Activated CD8-positive, alpha-beta memory T cell treated with anti-CD3 and anti-CD28 coated beads, Interleukin-2, amount 10 ng/mL, durations not matched to agents 7 days and 5 days (primary cell): ENCODE measurements at regions not wholly inside any gene's neighbourhood (a gene's known extent, or its start where the extent isn't known, plus 50 kb on each side); places are given as distances from the start of the nearest gene placed in this dataset.
"Not testable (repeated sequence)": the region's sequence is repeated elsewhere in the genome, so short reads cannot be mapped to it uniquely, and the experiment has no call there.

Experiments
- ATAC-seq: fragments of 150-1000 bp; cut with Tn5 transposase; one replicate; pipeline ENCODE4 v1.10.0; 2021; ENCODE audit warnings: moderate library complexity
- CTCF ChIA-PET: fragments of 350-600 bp; sonication (Branson Sonifier 250); formaldehyde crosslinking; loops from one replicate; lab custom pipeline; 2021; ENCODE audit warnings: antibody characterized with exemption; lab: Charles Lee
- DNase-seq: peaks from one replicate; pipeline ENCODE4 v3.0.0-alpha.2; 2020
- H3K27ac Mint-ChIP-seq: one replicate; pipeline ENCODE4 v1.8.0; 2021; ENCODE audit warnings: mild to moderate bottlenecking, mixed read lengths
- H3K27me3 Mint-ChIP-seq: one replicate; pipeline ENCODE4 v1.8.0; 2021; ENCODE audit warnings: mixed read lengths
- H3K36me3 Mint-ChIP-seq: one replicate; pipeline ENCODE4 v1.8.0; 2021; ENCODE audit warnings: mild to moderate bottlenecking, mixed read lengths
- H3K4me1 Mint-ChIP-seq: one replicate; pipeline ENCODE4 v1.8.0; 2021; ENCODE audit warnings: mixed read lengths
- H3K4me3 Mint-ChIP-seq: one replicate; pipeline ENCODE4 v1.8.0; 2021; ENCODE audit warnings: mild to moderate bottlenecking, moderate library complexity, mixed read lengths
- H3K9me3 Mint-ChIP-seq: one replicate; pipeline ENCODE4 v1.8.0; 2022; ENCODE audit warnings: low read depth, mixed read lengths

GRCh38 chr1:195722146-195722545, 886.1 kb downstream of the KCNT2 start:
- ATAC-seq, CTCF ChIA-PET, H3K27me3 Mint-ChIP-seq, H3K4me3 Mint-ChIP-seq, DNase-seq, H3K9me3 Mint-ChIP-seq, H3K36me3 Mint-ChIP-seq, H3K4me1 Mint-ChIP-seq, H3K27ac Mint-ChIP-seq: not testable (repeated sequence)

GRCh38 chr1:195721210-195721971, 886.8 kb downstream of the KCNT2 start:
- H3K4me3 Mint-ChIP-seq = no peak overlapping the region
- H3K9me3 Mint-ChIP-seq = no peaks in the 10 kb centered on the region
- no peaks in the 10 kb centered on the region for H3K4me1 Mint-ChIP-seq
- H3K36me3 Mint-ChIP-seq = no peaks in the 10 kb centered on the region
- no peak for ATAC-seq
- DNase-seq = no peak
- H3K27ac Mint-ChIP-seq = no peak overlapping the region
- CTCF ChIA-PET = no interaction called here
- H3K27me3 Mint-ChIP-seq = no peaks in the 10 kb centered on the region

GRCh38 chr1:195717651-195718050, 890.6 kb downstream of the KCNT2 start:
- no peak overlapping the region for H3K27ac Mint-ChIP-seq
- H3K27me3 Mint-ChIP-seq = no peaks in the 10 kb centered on the region
- ATAC-seq (no peak), DNase-seq (no peak)
- CTCF ChIA-PET = no interaction called here
- H3K36me3 Mint-ChIP-seq = no peaks in the 10 kb centered on the region
- no peaks in the 10 kb centered on the region for H3K9me3 Mint-ChIP-seq
- H3K4me1 Mint-ChIP-seq = no peaks in the 10 kb centered on the region
- no peak overlapping the region for H3K4me3 Mint-ChIP-seq

- H3K4me3 Mint-ChIP-seq = no peak overlapping the region
- no peaks in the 10 kb centered on the region for H3K27me3 Mint-ChIP-seq
- no peak overlapping the region for H3K27ac Mint-ChIP-seq
- H3K4me1 Mint-ChIP-seq = no peaks in the 10 kb centered on the region
- no peak for ATAC-seq
- DNase-seq = no peak
- H3K9me3 Mint-ChIP-seq = no peaks in the 10 kb centered on the region
- H3K36me3 Mint-ChIP-seq = no peaks in the 10 kb centered on the region
- CTCF ChIA-PET = no interaction called here
Observed at GRCh38 chr1:195715652-195716051, 892.6 kb downstream of the KCNT2 start.

GRCh38 chr1:195714248-195714647, 894.0 kb downstream of the KCNT2 start:
- ATAC-seq (no peak), DNase-seq (no peak)
- CTCF ChIA-PET = no interaction called here
- Mint-ChIP-seq H3K36me3 (no peaks in the 10 kb centered on the region), H3K27ac (no peak overlapping the region), H3K4me3 (no peak overlapping the region), H3K27me3 (no peaks in the 10 kb centered on the region), H3K9me3 (no peaks in the 10 kb centered on the region), H3K4me1 (no peaks in the 10 kb centered on the region)

- no peaks in the 10 kb centered on the region for H3K4me1 Mint-ChIP-seq
- DNase-seq = no peak
- CTCF ChIA-PET = no interaction called here
- H3K27ac Mint-ChIP-seq = no peak overlapping the region
- H3K4me3 Mint-ChIP-seq = no peak overlapping the region
- H3K27me3 Mint-ChIP-seq = no peaks in the 10 kb centered on the region
- no peak for ATAC-seq
- no peaks in the 10 kb centered on the region for H3K36me3 Mint-ChIP-seq
- H3K9me3 Mint-ChIP-seq = no peaks in the 10 kb centered on the region
Observed at GRCh38 chr1:195709821-195710220, 898.4 kb downstream of the KCNT2 start.

- Mint-ChIP-seq H3K4me1 (no peaks in the 10 kb centered on the region), H3K4me3 (no peak overlapping the region), H3K36me3 (no peaks in the 10 kb centered on the region), H3K9me3 (no peaks in the 10 kb centered on the region), H3K27me3 (no peaks in the 10 kb centered on the region), H3K27ac (no peak overlapping the region)
- ATAC-seq = no peak
- CTCF ChIA-PET = no interaction called here
- DNase-seq = no peak
Observed at GRCh38 chr1:195704028-195704427, 904.2 kb downstream of the KCNT2 start.

- ATAC-seq (no peak), DNase-seq (no peak)
- Mint-ChIP-seq H3K4me3 (no peak overlapping the region), H3K27me3 (no peaks in the 10 kb centered on the region), H3K27ac (no peak overlapping the region), H3K9me3 (no peaks in the 10 kb centered on the region), H3K36me3 (no peaks in the 10 kb centered on the region), H3K4me1 (no peaks in the 10 kb centered on the region)
- CTCF ChIA-PET = no interaction called here
Observed at GRCh38 chr1:195701149-195701548, 907.1 kb downstream of the KCNT2 start.

GRCh38 chr1:195697130-195697529, 911.1 kb downstream of the KCNT2 start:
- Mint-ChIP-seq H3K9me3 (no peaks in the 10 kb centered on the region), H3K4me3 (no peak overlapping the region), H3K27me3 (no peaks in the 10 kb centered on the region), H3K27ac (no peak overlapping the region), H3K4me1 (no peaks in the 10 kb centered on the region), H3K36me3 (no peaks in the 10 kb centered on the region)
- ATAC-seq = no peak
- CTCF ChIA-PET = no interaction called here
- DNase-seq = no peak

- ATAC-seq (no peak), DNase-seq (no peak)
- Mint-ChIP-seq H3K27me3 (no peaks in the 10 kb centered on the region), H3K4me1 (no peaks in the 10 kb centered on the region), H3K27ac (no peak overlapping the region), H3K9me3 (no peaks in the 10 kb centered on the region), H3K36me3 (no peaks in the 10 kb centered on the region), H3K4me3 (no peak overlapping the region)
- CTCF ChIA-PET = no interaction called here
Observed at GRCh38 chr1:195686764-195687163, 921.5 kb downstream of the KCNT2 start.

- Mint-ChIP-seq H3K36me3 (no peaks in the 10 kb centered on the region), H3K27ac (no peak overlapping the region), H3K4me1 (no peaks in the 10 kb centered on the region), H3K27me3 (no peaks in the 10 kb centered on the region), H3K4me3 (no peak overlapping the region), H3K9me3 (no peaks in the 10 kb centered on the region)
- ATAC-seq (no peak), DNase-seq (no peak)
- CTCF ChIA-PET = no interaction called here
Observed at GRCh38 chr1:195664628-195665027, 943.6 kb downstream of the KCNT2 start.

- no peak for DNase-seq
- no peaks in the 10 kb centered on the region for H3K9me3 Mint-ChIP-seq
- H3K4me3 Mint-ChIP-seq = no peak overlapping the region
- no peaks in the 10 kb centered on the region for H3K4me1 Mint-ChIP-seq
- CTCF ChIA-PET = no interaction called here
- ATAC-seq = no peak
- no peaks in the 10 kb centered on the region for H3K36me3 Mint-ChIP-seq
- no peaks in the 10 kb centered on the region for H3K27me3 Mint-ChIP-seq
- H3K27ac Mint-ChIP-seq = no peak overlapping the region
Observed at GRCh38 chr1:195663549-195664280, 944.5 kb downstream of the KCNT2 start.

GRCh38 chr1:195656780-195657179, 951.5 kb downstream of the KCNT2 start:
- CTCF ChIA-PET = no interaction called here
- Mint-ChIP-seq H3K4me1 (no peaks in the 10 kb centered on the region), H3K27ac (no peak overlapping the region), H3K4me3 (no peak overlapping the region), H3K36me3 (no peaks in the 10 kb centered on the region), H3K9me3 (no peaks in the 10 kb centered on the region), H3K27me3 (no peaks in the 10 kb centered on the region)
- DNase-seq = no peak
- no peak for ATAC-seq

GRCh38 chr1:195648875-195649274, 959.4 kb downstream of the KCNT2 start:
- H3K4me1 Mint-ChIP-seq, H3K27ac Mint-ChIP-seq, CTCF ChIA-PET, H3K27me3 Mint-ChIP-seq, ATAC-seq, DNase-seq, H3K4me3 Mint-ChIP-seq, H3K9me3 Mint-ChIP-seq, H3K36me3 Mint-ChIP-seq: not testable (repeated sequence)
